CD4-positive, alpha-beta T cell (primary cell): ENCODE measurements at regions not wholly inside any gene's neighbourhood (a gene's known extent, or its start where the extent isn't known, plus 50 kb on each side); places are given as distances from the start of the nearest gene placed in this dataset.

Experiments used
- ATAC-seq: fragments of 200-7000 bp; cut with Tn5 transposase; one replicate; pipeline ENCODE4 v1.10.0; 2022; ENCODE audit warnings: mild to moderate bottlenecking; ENCODE audit not compliant: poor library complexity
- CTCF ChIA-PET: fragments of 350-600 bp; sonication (Branson Sonifier 250); formaldehyde crosslinking; loops from one replicate; lab custom pipeline; 2021; ENCODE audit warnings: antibody characterized with exemption, inconsistent platforms; lab: Charles Lee
- POLR2A ChIA-PET: fragments of 350-600 bp; sonication (Branson Sonifier 250); formaldehyde crosslinking; loops from one replicate; lab custom pipeline; 2021; ENCODE audit warnings: antibody characterized with exemption, inconsistent platforms; lab: Charles Lee
- DNase-seq, 14 experiments: peaks; one replicate each; pipeline ENCODE4 v3.0.0-alpha.2; 2013 to 2020; ENCODE audit warnings: mixed read lengths in 2 of 14
- H3K27ac ChIP-seq, 2 donors: one replicate each; pipeline versions ENCODE4 v1.5.1 to v1.7.0; 2013; ENCODE audit warnings: low read length in 2 of 2, low read depth in 1 of 2, mild to moderate bottlenecking in 1 of 2
- H3K27me3 ChIP-seq, 2 experiments: 1 replicate in 1 of 2; 2 replicates in 1 of 2; pipeline versions ENCODE4 v1.6.1 to v1.7.0; 2013; ENCODE audit warnings: low read length in 2 of 2, control low read depth in 1 of 2, mild to moderate bottlenecking in 1 of 2, moderate library complexity in 1 of 2; ENCODE audit not compliant: insufficient read depth in 2 of 2, control insufficient read depth in 1 of 2
- H3K36me3 ChIP-seq: one replicate; pipeline ENCODE4 v1.6.1; 2013; ENCODE audit warnings: low read length, control low read depth; ENCODE audit not compliant: insufficient read depth
- H3K4me1 ChIP-seq: one replicate; pipeline ENCODE4 v1.6.1; 2013; ENCODE audit warnings: low read length, control low read depth; ENCODE audit not compliant: insufficient read depth
- H3K4me3 ChIP-seq: one replicate; pipeline ENCODE4 v1.5.1; 2013; ENCODE audit warnings: mild to moderate bottlenecking, low read length, moderate library complexity
- H3K9me3 ChIP-seq, 2 experiments: 1 replicate in 1 of 2; 2 replicates in 1 of 2; pipeline versions ENCODE4 v1.6.1 to v1.7.0; 2013; ENCODE audit warnings: low read length in 2 of 2, mild to moderate bottlenecking in 2 of 2, control low read depth in 1 of 2, moderate library complexity in 1 of 2; ENCODE audit not compliant: control insufficient read depth in 1 of 2, insufficient read depth in 1 of 2
- H3K27ac Mint-ChIP-seq: one replicate; pipeline ENCODE4 v1.8.0; 2020; ENCODE audit warnings: mixed read lengths
- H3K27me3 Mint-ChIP-seq: one replicate; pipeline ENCODE4 v1.8.0; 2021; ENCODE audit warnings: mixed read lengths
- H3K36me3 Mint-ChIP-seq: one replicate; pipeline ENCODE4 v1.8.0; 2021; ENCODE audit warnings: low read depth, mixed read lengths
- H3K4me1 Mint-ChIP-seq: one replicate; pipeline ENCODE4 v1.8.0; 2021; ENCODE audit warnings: low read depth, mixed read lengths
- H3K4me3 Mint-ChIP-seq: one replicate; pipeline ENCODE4 v1.8.0; 2020; ENCODE audit warnings: mild to moderate bottlenecking, mixed read lengths
- H3K9me3 Mint-ChIP-seq: one replicate; pipeline ENCODE4 v1.8.0; 2020; ENCODE audit warnings: mixed read lengths
- CTCF ChIP-seq: fragments of 200-600 bp; IDR thresholded peaks from one replicate; pipeline ENCODE4 v1.8.0; 2022; ENCODE audit warnings: antibody characterized with exemption, mild to moderate bottlenecking
- intact Hi-C, 2 experiments: fragments of 100-400 bp; cut with DNase I in 1 of 2; cut with micrococcal nuclease in 1 of 2; formaldehyde crosslinking; loops; one replicate each; pipeline versions ENCODE4 v1.15.1 to v1.9.0; 2023 to 2025; cut with DNase I, micrococcal nuclease

- CTCF ChIA-PET = no interaction called here
- intact Hi-C loops = no loop called here
These were observed 123.0 kb upstream of the RBFOX1 start for GRCh38 chr16:7209598-7209997.

GRCh38 chr16:7206469-7206868 lies 126.2 kb upstream of the RBFOX1 start:
- H3K4me3 Mint-ChIP-seq = no peak overlapping the region
- TF ChIP-seq CTCF = no peak
- H3K4me1 Mint-ChIP-seq = no peaks in the 10 kb centered on the region
- H3K27me3 ChIP-seq = no peaks in the 10 kb centered on the region
- POLR2A ChIA-PET = no interaction called here
- CTCF ChIA-PET = no interaction called here
- H3K27me3 Mint-ChIP-seq = no peaks in the 10 kb centered on the region
- no peaks in the 10 kb centered on the region for H3K36me3 Mint-ChIP-seq
- no peak overlapping the region for H3K4me3 ChIP-seq
- peaks cover 8% of the 10 kb centered on the region for H3K9me3 Mint-ChIP-seq
- H3K27ac Mint-ChIP-seq = no peak overlapping the region
- H3K36me3 ChIP-seq = no peaks in the 10 kb centered on the region
- no peak for DNase-seq
- peaks cover 0 to 9% of the 10 kb centered on the region in 2 experiments for H3K9me3 ChIP-seq
- no peak for ATAC-seq
- intact Hi-C loops = no loop called here
- no peak overlapping the region for H3K27ac ChIP-seq
- no peaks in the 10 kb centered on the region for H3K4me1 ChIP-seq

More at GRCh38 chr16:7209598-7209997, 123.0 kb upstream of the RBFOX1 start:
- DNase-seq (no peak), ATAC-seq (no peak)
- Mint-ChIP-seq H3K4me1 (no peaks in the 10 kb centered on the region), H3K36me3 (no peaks in the 10 kb centered on the region), H3K27ac (no peak overlapping the region), H3K27me3 (no peaks in the 10 kb centered on the region), H3K9me3 (peaks cover 12% of the 10 kb centered on the region), H3K4me3 (no peak overlapping the region)
- Histone ChIP-seq H3K4me1 (no peaks in the 10 kb centered on the region), H3K9me3 (peaks cover 0 to 9% of the 10 kb centered on the region in 2 experiments), H3K27ac (no peak overlapping the region), H3K36me3 (no peaks in the 10 kb centered on the region), H3K4me3 (no peak overlapping the region), H3K27me3 (no peaks in the 10 kb centered on the region)
- POLR2A ChIA-PET = no interaction called here
- no peak for TF ChIP-seq CTCF

GRCh38 chr16:7200320-7200719 lies 132.3 kb upstream of the RBFOX1 start:
- Mint-ChIP-seq H3K36me3 (no peaks in the 10 kb centered on the region), H3K27me3 (no peaks in the 10 kb centered on the region), H3K9me3 (peaks cover 20% of the 10 kb centered on the region), H3K27ac (no peak overlapping the region), H3K4me3 (no peak overlapping the region), H3K4me1 (no peaks in the 10 kb centered on the region)
- Histone ChIP-seq H3K9me3 (peaks cover 0 to 6% of the 10 kb centered on the region in 2 experiments), H3K4me3 (no peak overlapping the region), H3K27me3 (no peaks in the 10 kb centered on the region), H3K27ac (no peak overlapping the region), H3K36me3 (no peaks in the 10 kb centered on the region), H3K4me1 (no peaks in the 10 kb centered on the region)
- intact Hi-C loops = no loop called here
- ATAC-seq (no peak), DNase-seq (no peak)
- POLR2A ChIA-PET = no interaction called here
- CTCF ChIA-PET = no interaction called here
- TF ChIP-seq CTCF = no peak
